ENCODE measurements at regions not wholly inside any gene's neighbourhood (a gene's known extent, or its start where the extent isn't known, plus 50 kb on each side); places are given as distances from the start of the nearest gene placed in this dataset.

GRCh38 chr1:56032096-56032676, 547.2 kb downstream of the PLPP3 start:
- no peak for DNase-seq (ENCODE audit: low spot score)

GRCh38 chr1:56031001-56031400, 548.4 kb downstream of the PLPP3 start:
- DNase-seq (ENCODE audit: low spot score), result no peak

GRCh38 chr1:56029319-56030003, 549.9 kb downstream of the PLPP3 start:
- no peak for DNase-seq (ENCODE audit: low spot score)

- DNase-seq (ENCODE audit: low spot score), result no peak
Measured at GRCh38 chr1:56028911-56029310, 550.5 kb downstream of the PLPP3 start.

- DNase-seq (ENCODE audit: low spot score), result no peak
Measured at GRCh38 chr1:56028244-56028643, 551.1 kb downstream of the PLPP3 start.

- no peak for DNase-seq (ENCODE audit: low spot score)
Measured at GRCh38 chr1:56025942-56026341, 553.4 kb downstream of the PLPP3 start.

GRCh38 chr1:56024155-56024554, 555.2 kb downstream of the PLPP3 start:
- DNase-seq (ENCODE audit: low spot score), result no peak

GRCh38 chr1:56019922-56020321, 559.4 kb downstream of the PLPP3 start:
- DNase-seq (ENCODE audit: low spot score), result no peak

GRCh38 chr1:56019472-56019871, 559.9 kb downstream of the PLPP3 start:
- no peak for DNase-seq (ENCODE audit: low spot score)

- DNase-seq (ENCODE audit: low spot score), result no peak
Measured at GRCh38 chr1:56017336-56017735, 562.0 kb downstream of the PLPP3 start.

GRCh38 chr1:56003846-56004245, 575.5 kb downstream of the PLPP3 start:
- no peak for DNase-seq (ENCODE audit: low spot score)

- DNase-seq (ENCODE audit: low spot score), result no peak
Measured at GRCh38 chr1:56002231-56002630, 577.1 kb downstream of the PLPP3 start.

- no peak for DNase-seq (ENCODE audit: low spot score)
Measured at GRCh38 chr1:56000424-56000823, 578.9 kb downstream of the PLPP3 start.

GRCh38 chr1:55997536-55997935, 581.8 kb downstream of the PLPP3 start:
- DNase-seq (ENCODE audit: low spot score), result no peak

- no peak for DNase-seq (ENCODE audit: low spot score)
Measured at GRCh38 chr1:55993646-55994318, 585.6 kb downstream of the PLPP3 start.

- no peak for DNase-seq (ENCODE audit: low spot score)
Measured at GRCh38 chr1:55990007-55990406, 589.4 kb downstream of the PLPP3 start.

GRCh38 chr1:55988963-55989452, 590.4 kb downstream of the PLPP3 start:
- no peak for DNase-seq (ENCODE audit: low spot score)

- DNase-seq (ENCODE audit: low spot score), result peak; percentile 15
Measured at GRCh38 chr1:55987491-55988249, 591.7 kb downstream of the PLPP3 start.

- no peak for DNase-seq (ENCODE audit: low spot score)
Measured at GRCh38 chr1:55986003-55986402, 593.4 kb downstream of the PLPP3 start.

GRCh38 chr1:55981010-55981650, 598.2 kb downstream of the PLPP3 start:
- no peak for DNase-seq (ENCODE audit: low spot score)

- DNase-seq (ENCODE audit: low spot score), result no peak
Measured at GRCh38 chr1:55980582-55980981, 598.8 kb downstream of the PLPP3 start.
